ENCODE measurements at regions not wholly inside any gene's neighbourhood (a gene's known extent, or its start where the extent isn't known, plus 50 kb on each side); places are given as distances from the start of the nearest gene placed in this dataset.

GRCh38 chr16:85432606-85433005, 180.5 kb upstream of the GSE1 start:
- H3K4me1 ChIP-seq (ENCODE audit: low read depth, poor library complexity, severe bottlenecking) = no peaks in the 10 kb centered on the region
- H3K4me2 ChIP-seq = no peak overlapping the region
- no peak overlapping the region for H2AFZ ChIP-seq (ENCODE audit: low read depth)
- no peak overlapping the region for H3K4me3 ChIP-seq (IDR thresholded peaks at IDR 0.05; ENCODE audit: insufficient read depth, low read depth, low read length)
- H3K79me2 ChIP-seq (ENCODE audit: insufficient read depth, low read depth) = no peaks in the 10 kb centered on the region
- TF ChIP-seq CTCF (conservative IDR thresholded peaks at IDR 0.05; ENCODE audit: low read depth, low read length) = no peak
- H4K20me1 ChIP-seq (ENCODE audit: insufficient read depth) = no peaks in the 10 kb centered on the region
- peaks cover 86% of the 10 kb centered on the region for H3K27me3 ChIP-seq (ENCODE audit: insufficient read depth, low read depth)
- no peak overlapping the region for H3K27ac ChIP-seq
- no peaks in the 10 kb centered on the region for H3K36me3 ChIP-seq (ENCODE audit: insufficient read depth)
- H3K9ac ChIP-seq = no peak overlapping the region

GRCh38 chr16:85433477-85433876, 179.6 kb upstream of the GSE1 start:
- no peak for TF ChIP-seq CTCF (conservative IDR thresholded peaks at IDR 0.05; ENCODE audit: low read depth, low read length)
- Histone ChIP-seq H2AFZ (ENCODE audit: low read depth) (no peak overlapping the region), H3K4me1 (ENCODE audit: low read depth, poor library complexity, severe bottlenecking) (no peaks in the 10 kb centered on the region), H3K36me3 (ENCODE audit: insufficient read depth) (no peaks in the 10 kb centered on the region), H3K27ac (no peak overlapping the region), H4K20me1 (ENCODE audit: insufficient read depth) (no peaks in the 10 kb centered on the region), H3K4me3 (IDR thresholded peaks at IDR 0.05; ENCODE audit: insufficient read depth, low read depth, low read length) (no peak overlapping the region), H3K9ac (no peak overlapping the region), H3K4me2 (no peak overlapping the region), H3K27me3 (ENCODE audit: insufficient read depth, low read depth) (peaks cover 87% of the 10 kb centered on the region), H3K79me2 (ENCODE audit: insufficient read depth, low read depth) (no peaks in the 10 kb centered on the region)

GRCh38 chr16:85435286-85435685, 177.8 kb upstream of the GSE1 start:
- no peak overlapping the region for H3K27ac ChIP-seq
- no peak overlapping the region for H3K4me2 ChIP-seq
- no peaks in the 10 kb centered on the region for H3K36me3 ChIP-seq (ENCODE audit: insufficient read depth)
- H4K20me1 ChIP-seq (ENCODE audit: insufficient read depth) = no peaks in the 10 kb centered on the region
- TF ChIP-seq CTCF (conservative IDR thresholded peaks at IDR 0.05; ENCODE audit: low read depth, low read length) = no peak
- H3K4me3 ChIP-seq (IDR thresholded peaks at IDR 0.05; ENCODE audit: insufficient read depth, low read depth, low read length) = no peak overlapping the region
- H3K9ac ChIP-seq = no peak overlapping the region
- H3K79me2 ChIP-seq (ENCODE audit: insufficient read depth, low read depth) = no peaks in the 10 kb centered on the region
- H2AFZ ChIP-seq (ENCODE audit: low read depth) = no peak overlapping the region
- H3K27me3 ChIP-seq (ENCODE audit: insufficient read depth, low read depth) = peaks cover 86% of the 10 kb centered on the region
- H3K4me1 ChIP-seq (ENCODE audit: low read depth, poor library complexity, severe bottlenecking) = no peaks in the 10 kb centered on the region

DNA sequence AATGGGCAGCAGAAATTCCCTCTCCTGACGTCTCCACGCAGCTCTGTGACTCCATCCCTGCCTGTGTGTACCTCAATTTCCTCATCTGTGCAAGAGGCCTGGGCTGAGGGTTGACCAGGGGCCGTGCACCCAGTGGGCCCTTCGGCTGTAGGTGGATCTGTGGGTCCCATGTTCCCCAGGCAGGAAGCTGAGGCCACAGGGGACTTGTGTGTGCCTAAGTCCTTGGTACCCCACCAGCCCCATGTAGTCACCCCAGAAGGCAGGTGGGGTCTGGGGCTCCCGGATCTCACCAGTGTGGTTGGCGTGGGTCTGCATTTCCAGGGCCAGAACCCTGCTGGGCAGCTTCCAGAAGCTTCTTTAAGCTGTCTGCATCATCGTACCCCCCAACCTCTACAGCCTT, 177.4 kb upstream of the GSE1 start:
- Histone ChIP-seq H3K4me3 (IDR thresholded peaks at IDR 0.05; ENCODE audit: insufficient read depth, low read depth, low read length) (no peak overlapping the region), H3K9ac (no peak overlapping the region), H3K4me1 (ENCODE audit: low read depth, poor library complexity, severe bottlenecking) (no peaks in the 10 kb centered on the region), H3K27ac (no peak overlapping the region), H4K20me1 (ENCODE audit: insufficient read depth) (no peaks in the 10 kb centered on the region), H3K4me2 (no peak overlapping the region), H3K79me2 (ENCODE audit: insufficient read depth, low read depth) (no peaks in the 10 kb centered on the region), H2AFZ (ENCODE audit: low read depth) (no peak overlapping the region), H3K36me3 (ENCODE audit: insufficient read depth) (no peaks in the 10 kb centered on the region), H3K27me3 (ENCODE audit: insufficient read depth, low read depth) (peaks cover 81% of the 10 kb centered on the region)
- TF ChIP-seq CTCF (conservative IDR thresholded peaks at IDR 0.05; ENCODE audit: low read depth, low read length) = no peak

GRCh38 chr16:85436207-85436606, 176.9 kb upstream of the GSE1 start:
- no peak overlapping the region for H3K4me2 ChIP-seq
- no peaks in the 10 kb centered on the region for H3K4me1 ChIP-seq (ENCODE audit: low read depth, poor library complexity, severe bottlenecking)
- no peaks in the 10 kb centered on the region for H3K79me2 ChIP-seq (ENCODE audit: insufficient read depth, low read depth)
- H3K27ac ChIP-seq = no peak overlapping the region
- peaks cover 79% of the 10 kb centered on the region for H3K27me3 ChIP-seq (ENCODE audit: insufficient read depth, low read depth)
- H4K20me1 ChIP-seq (ENCODE audit: insufficient read depth) = no peaks in the 10 kb centered on the region
- H3K9ac ChIP-seq = no peak overlapping the region
- H3K36me3 ChIP-seq (ENCODE audit: insufficient read depth) = no peaks in the 10 kb centered on the region
- TF ChIP-seq CTCF (conservative IDR thresholded peaks at IDR 0.05; ENCODE audit: low read depth, low read length) = no peak
- no peak overlapping the region for H2AFZ ChIP-seq (ENCODE audit: low read depth)
- no peak overlapping the region for H3K4me3 ChIP-seq (IDR thresholded peaks at IDR 0.05; ENCODE audit: insufficient read depth, low read depth, low read length)

Measured in KMS-11 (cell line).